Gastroesophageal sphincter (tissue), 4 donors: ENCODE measurements at regions not wholly inside any gene's neighbourhood (a gene's known extent, or its start where the extent isn't known, plus 50 kb on each side); places are given as distances from the start of the nearest gene placed in this dataset.

ENCODE experiments used
- ATAC-seq: fragments of 150-250 bp; one replicate; pipeline ENCODE4 v1.9.1; 2016; ENCODE audit warnings: mild to moderate bottlenecking, moderate library complexity
- H3K27ac ChIP-seq, 4 donors: fragments of 200-600 bp; sonication (generic) in 3 of 4; 1 replicate in 3 of 4; 2 replicates in 1 of 4; pipeline ENCODE4 v1.5.1; 2016 to 2019
- H3K27me3 ChIP-seq: fragments of 200-600 bp; sonication (generic); one replicate; pipeline ENCODE4 v1.5.1; 2019
- H3K36me3 ChIP-seq, 2 donors: fragments of 200-600 bp; sonication (generic); one replicate each; pipeline ENCODE4 v1.5.1; 2019; ENCODE audit warnings: control low read depth in 1 of 2
- H3K4me1 ChIP-seq, 3 donors: fragments of 200-600 bp; sonication (generic); 1 replicate in 2 of 3; 2 replicates in 1 of 3; pipeline ENCODE4 v1.5.1; 2016 to 2019; ENCODE audit warnings: control low read depth in 2 of 3
- H3K4me3 ChIP-seq, 2 donors: fragments of 200-600 bp; sonication (generic); one replicate each; pipeline ENCODE4 v1.5.1; 2019; ENCODE audit warnings: mild to moderate bottlenecking in 1 of 2, moderate library complexity in 1 of 2
- H3K9me3 ChIP-seq, 3 donors: fragments of 200-600 bp; sonication (generic); one replicate each; pipeline ENCODE4 v1.5.1; 2017 to 2019; ENCODE audit warnings: control low read depth in 2 of 3
- EP300 ChIP-seq: sonication (generic); formaldehyde crosslinking; IDR thresholded peaks from one replicate; pipeline ENCODE4 v1.6.1; 2017; ENCODE audit warnings: antibody characterized with exemption, mild to moderate bottlenecking
- POLR2A ChIP-seq, 2 donors: fragments of 450-650 bp; IDR thresholded peaks; one replicate each; pipeline ENCODE4 v1.6.1; 2017; ENCODE audit warnings: antibody characterized with exemption in 2 of 2, mild to moderate bottlenecking in 2 of 2, moderate library complexity in 1 of 2
- POLR2AphosphoS5 ChIP-seq: sonication (generic); formaldehyde crosslinking; IDR thresholded peaks from one replicate; pipeline ENCODE4 v1.6.1; 2017; ENCODE audit warnings: antibody characterized with exemption
- WGBS, 2 donors: methylation state at CpG; one replicate each; pipeline ENCODE4 v1.1.5; 2018; ENCODE audit warnings: low coverage in 1 of 2; 5-methylcytosine and 5-hydroxymethylcytosine counted together
- TF ChIP-seq, protein P1 (sequence below), 4 experiments: fragments of 200-600 bp in 2 of 4; fragments of 450-650 bp in 2 of 4; sonication (generic) in 1 of 4; IDR thresholded peaks; one replicate each; pipeline ENCODE4 v1.5.1; 2017 to 2019; ENCODE audit warnings: antibody characterized with exemption in 4 of 4, mild to moderate bottlenecking in 2 of 4, moderate library complexity in 2 of 4

DNA sequence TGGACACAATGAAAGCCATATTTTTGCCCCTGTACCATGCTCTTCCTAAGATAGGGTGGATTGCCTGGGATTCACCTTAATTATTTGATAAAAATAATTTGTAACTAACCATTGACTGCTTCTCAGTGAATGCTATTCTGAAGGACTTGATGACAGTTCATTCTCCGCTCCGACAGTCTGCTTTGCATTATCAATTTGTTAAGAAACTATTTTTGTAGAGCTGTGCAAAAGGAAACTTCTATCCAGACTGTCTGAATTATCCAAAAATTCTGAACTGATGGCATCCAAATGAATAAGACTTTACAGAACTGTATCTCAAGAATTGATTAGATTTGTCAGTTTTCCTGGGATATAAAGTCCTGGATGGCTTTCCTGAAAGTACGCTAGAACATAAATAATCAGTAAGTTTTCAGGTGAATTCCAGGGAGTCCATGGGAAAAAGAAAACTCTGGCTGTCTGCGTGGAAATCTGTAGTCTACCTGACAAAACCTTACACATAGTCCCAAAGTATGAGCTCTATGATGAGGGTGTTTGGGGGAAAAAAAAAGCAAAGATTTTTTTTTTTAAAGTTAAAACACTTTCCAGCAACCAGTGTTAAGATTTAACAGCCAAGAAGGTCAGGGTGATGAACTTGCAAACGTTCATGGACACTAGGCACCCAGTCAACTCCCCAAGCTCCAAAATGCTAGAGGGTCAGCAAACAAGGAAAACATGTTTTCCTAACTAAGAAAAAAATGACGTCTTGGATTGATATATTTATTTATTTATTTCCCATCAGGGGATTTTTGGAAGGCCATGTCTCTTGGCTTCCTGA lies 291.1 kb upstream of the TBX3 start:
- TF ChIP-seq, protein P1, sequence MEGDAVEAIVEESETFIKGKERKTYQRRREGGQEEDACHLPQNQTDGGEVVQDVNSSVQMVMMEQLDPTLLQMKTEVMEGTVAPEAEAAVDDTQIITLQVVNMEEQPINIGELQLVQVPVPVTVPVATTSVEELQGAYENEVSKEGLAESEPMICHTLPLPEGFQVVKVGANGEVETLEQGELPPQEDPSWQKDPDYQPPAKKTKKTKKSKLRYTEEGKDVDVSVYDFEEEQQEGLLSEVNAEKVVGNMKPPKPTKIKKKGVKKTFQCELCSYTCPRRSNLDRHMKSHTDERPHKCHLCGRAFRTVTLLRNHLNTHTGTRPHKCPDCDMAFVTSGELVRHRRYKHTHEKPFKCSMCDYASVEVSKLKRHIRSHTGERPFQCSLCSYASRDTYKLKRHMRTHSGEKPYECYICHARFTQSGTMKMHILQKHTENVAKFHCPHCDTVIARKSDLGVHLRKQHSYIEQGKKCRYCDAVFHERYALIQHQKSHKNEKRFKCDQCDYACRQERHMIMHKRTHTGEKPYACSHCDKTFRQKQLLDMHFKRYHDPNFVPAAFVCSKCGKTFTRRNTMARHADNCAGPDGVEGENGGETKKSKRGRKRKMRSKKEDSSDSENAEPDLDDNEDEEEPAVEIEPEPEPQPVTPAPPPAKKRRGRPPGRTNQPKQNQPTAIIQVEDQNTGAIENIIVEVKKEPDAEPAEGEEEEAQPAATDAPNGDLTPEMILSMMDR (IDR thresholded peaks at IDR 0.05) = no peak
- TF ChIP-seq EP300 (no peak), POLR2AphosphoS5 (no peak), POLR2A (IDR thresholded peaks at IDR 0.05) (no peak)
- no peak overlapping the region for H3K27ac ChIP-seq
- no peaks in the 10 kb centered on the region for H3K4me1 ChIP-seq
- no peak overlapping the region for H3K4me3 ChIP-seq
- WGBS, 2 donors = 65 to 79% methylated on average over 6 of the region's 6 CpGs
- no peaks in the 10 kb centered on the region for H3K27me3 ChIP-seq
- no peak for ATAC-seq
- no peaks in the 10 kb centered on the region for H3K36me3 ChIP-seq
- H3K9me3 ChIP-seq = no peaks in the 10 kb centered on the region

DNA sequence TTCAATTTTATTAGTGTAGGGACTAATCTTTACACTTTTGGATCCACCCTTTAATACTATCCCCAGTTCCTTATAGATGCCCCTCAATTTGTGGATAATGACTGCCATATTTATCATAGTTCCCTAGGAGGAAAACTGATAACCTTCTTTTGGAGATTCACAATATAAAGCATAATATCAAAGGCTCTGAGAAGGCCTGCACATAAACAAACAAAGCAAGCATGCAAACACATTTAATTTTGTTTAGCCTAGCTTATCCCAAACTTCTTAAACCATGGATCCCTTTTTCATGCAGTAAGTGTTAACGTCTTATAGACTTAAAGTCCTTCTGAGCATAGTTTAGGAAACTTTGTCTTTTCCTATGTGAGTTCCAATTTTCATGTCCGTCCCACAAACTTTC lies 290.4 kb upstream of the TBX3 start:
- no peaks in the 10 kb centered on the region for H3K4me1 ChIP-seq
- H3K27ac ChIP-seq = no peak overlapping the region
- TF ChIP-seq EP300 (no peak), POLR2AphosphoS5 (no peak), POLR2A (IDR thresholded peaks at IDR 0.05) (no peak)
- TF ChIP-seq, protein P1 (IDR thresholded peaks at IDR 0.05) = no peak

DNA sequence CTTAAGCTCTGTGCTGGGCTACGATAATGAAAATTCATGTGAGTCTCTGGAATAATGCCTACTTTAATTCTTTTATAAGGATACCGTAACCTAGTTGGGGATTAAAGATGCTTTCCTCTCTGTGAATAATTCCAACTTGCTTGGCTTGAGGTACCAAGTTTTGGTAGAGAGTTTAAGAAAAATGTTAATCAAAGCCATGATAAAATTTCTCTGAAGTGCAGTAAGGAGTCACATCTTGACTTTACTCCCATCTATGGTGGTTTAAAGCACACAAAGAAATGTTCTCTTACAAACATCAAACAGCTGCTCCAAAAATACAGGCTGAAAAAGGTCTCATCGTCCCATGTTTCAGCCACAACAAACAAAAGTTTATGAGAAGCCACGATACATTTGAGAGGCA lies 284.8 kb upstream of the TBX3 start:
- H3K27me3 ChIP-seq = no peaks in the 10 kb centered on the region
- no peak for TF ChIP-seq POLR2AphosphoS5
- TF ChIP-seq EP300 = no peak
- TF ChIP-seq, protein P1 (IDR thresholded peaks at IDR 0.05) = no peak
- no peak for TF ChIP-seq POLR2A (IDR thresholded peaks at IDR 0.05)
- no peak overlapping the region for H3K27ac ChIP-seq
- no peaks in the 10 kb centered on the region for H3K9me3 ChIP-seq
- H3K4me1 ChIP-seq = no peaks in the 10 kb centered on the region
- 75 to 82% methylated on average over 4 of the region's 4 CpGs for WGBS, 2 donors
- H3K4me3 ChIP-seq = no peak overlapping the region
- no peaks in the 10 kb centered on the region for H3K36me3 ChIP-seq
- ATAC-seq = no peak

More for the DNA sequence above, 290.4 kb upstream of the TBX3 start:
- Histone ChIP-seq H3K4me3 (no peak overlapping the region), H3K27me3 (no peaks in the 10 kb centered on the region), H3K36me3 (no peaks in the 10 kb centered on the region), H3K9me3 (no peaks in the 10 kb centered on the region)
- WGBS, 2 donors = 88 to 100% methylated on average over 2 of the region's 2 CpGs
- no peak for ATAC-seq

DNA sequence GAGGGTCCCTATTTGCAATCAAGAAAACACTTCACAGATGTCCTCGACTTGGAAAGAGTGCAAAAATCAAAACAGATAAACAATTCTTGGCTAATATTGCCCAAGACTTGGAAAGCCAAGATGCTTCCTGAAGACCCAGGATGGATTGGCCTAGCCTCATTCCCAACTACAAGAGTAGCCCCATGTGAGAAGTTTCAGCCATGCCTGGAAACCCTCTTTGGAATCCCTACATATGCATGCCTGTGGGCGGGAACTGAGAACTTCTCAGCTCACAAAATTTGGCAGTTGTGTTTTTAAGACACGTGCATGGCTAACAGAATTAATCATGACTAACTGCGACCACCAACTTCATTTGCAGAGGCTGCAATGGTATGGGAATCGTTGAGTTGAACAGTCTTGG lies 283.2 kb upstream of the TBX3 start:
- ATAC-seq = no peak
- H3K36me3 ChIP-seq = no peaks in the 10 kb centered on the region
- WGBS, 2 donors = 72 to 75% methylated on average over 3 to 5 of the region's 5 CpGs
- TF ChIP-seq POLR2A (IDR thresholded peaks at IDR 0.05) = no peak
- TF ChIP-seq EP300 = no peak
- no peaks in the 10 kb centered on the region for H3K4me1 ChIP-seq
- H3K27me3 ChIP-seq = no peaks in the 10 kb centered on the region
- peaks cover 0 to 9% (median 0%) of the 10 kb centered on the region in 3 donors for H3K9me3 ChIP-seq
- H3K27ac ChIP-seq = no peak overlapping the region
- H3K4me3 ChIP-seq = no peak overlapping the region

DNA sequence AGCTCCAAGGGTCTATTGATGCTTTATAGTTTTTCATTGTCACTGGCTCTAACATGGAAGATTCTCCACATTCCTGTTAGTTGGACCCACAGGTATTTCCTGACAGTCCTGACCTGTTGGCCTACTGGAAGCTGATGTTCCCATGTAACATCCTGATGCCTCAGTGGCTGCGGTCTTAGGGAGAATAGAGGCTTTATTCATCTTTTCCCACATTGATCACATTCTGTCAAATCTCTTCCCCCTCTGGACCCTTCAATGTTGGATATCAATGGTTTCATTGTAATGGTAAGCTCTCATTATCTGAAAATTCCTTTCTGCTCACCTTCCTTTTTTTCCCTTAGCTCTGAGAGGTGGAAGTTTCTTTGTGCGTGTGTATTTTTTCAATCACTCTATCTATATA lies 280.9 kb upstream of the TBX3 start:
- Histone ChIP-seq H3K27ac (no peak overlapping the region), H3K9me3 (peaks cover 0 to 9% (median 0%) of the 10 kb centered on the region in 3 donors), H3K4me3 (no peak overlapping the region), H3K27me3 (no peaks in the 10 kb centered on the region), H3K4me1 (no peaks in the 10 kb centered on the region), H3K36me3 (no peaks in the 10 kb centered on the region)
- no peak for ATAC-seq
- WGBS, 2 donors = 87 to 100% methylated on average over 1 to 2 of the region's 2 CpGs
- no peak for TF ChIP-seq POLR2AphosphoS5
- no peak for TF ChIP-seq EP300
- no peak for TF ChIP-seq POLR2A (IDR thresholded peaks at IDR 0.05)
- TF ChIP-seq, protein P1 (IDR thresholded peaks at IDR 0.05) = no peak
